Glutamatergic neuron (in vitro differentiated cells): ENCODE measurements at regions not wholly inside any gene's neighbourhood (a gene's known extent, or its start where the extent isn't known, plus 50 kb on each side); places are given as distances from the start of the nearest gene placed in this dataset.

Experiments
- DNase-seq: peaks from one replicate; pipeline ENCODE4 v3.0.0; 2022
- H3K27ac Mint-ChIP-seq: one replicate; pipeline ENCODE4 v1.8.0; 2020; ENCODE audit warnings: mild to moderate bottlenecking, mixed read lengths, inconsistent platforms; ENCODE audit not compliant: unreplicated experiment
- H3K27me3 Mint-ChIP-seq: one replicate; pipeline ENCODE4 v1.8.0; 2020; ENCODE audit warnings: mild to moderate bottlenecking, moderate library complexity, mixed read lengths, inconsistent platforms; ENCODE audit not compliant: unreplicated experiment
- H3K36me3 Mint-ChIP-seq: one replicate; pipeline ENCODE4 v1.8.0; 2020; ENCODE audit warnings: mild to moderate bottlenecking, mixed read lengths, inconsistent platforms; ENCODE audit not compliant: unreplicated experiment
- H3K4me1 Mint-ChIP-seq: one replicate; pipeline ENCODE4 v1.8.0; 2020; ENCODE audit warnings: mild to moderate bottlenecking, low read depth, mixed read lengths, inconsistent platforms; ENCODE audit not compliant: unreplicated experiment
- H3K4me3 Mint-ChIP-seq: one replicate; pipeline ENCODE4 v1.8.0; 2020; ENCODE audit warnings: mild to moderate bottlenecking, mixed read lengths, inconsistent platforms; ENCODE audit not compliant: unreplicated experiment
- H3K9me3 Mint-ChIP-seq: one replicate; pipeline ENCODE4 v1.8.0; 2020; ENCODE audit warnings: mild to moderate bottlenecking, moderate library complexity, mixed read lengths, inconsistent platforms; ENCODE audit not compliant: unreplicated experiment
- CTCF ChIP-seq: fragments of 200-600 bp; sonication (generic); IDR thresholded peaks from one replicate; pipeline ENCODE4 v1.5.0; 2021; ENCODE audit not compliant: partially characterized antibody, unreplicated experiment

- H3K36me3 Mint-ChIP-seq: no peaks in the 10 kb centered on the region
- peak; percentile 58 for DNase-seq
- peaks cover 17% of the 10 kb centered on the region for H3K4me1 Mint-ChIP-seq
- no peak overlapping the region for H3K27ac Mint-ChIP-seq
- peaks cover 8% of the 10 kb centered on the region for H3K27me3 Mint-ChIP-seq
- no peak overlapping the region for H3K4me3 Mint-ChIP-seq
- H3K9me3 Mint-ChIP-seq: peaks cover 3% of the 10 kb centered on the region
- TF ChIP-seq CTCF: no peak
These were observed 121.8 kb upstream of the RUNX3 start for GRCh38 chr1:25051906-25052305.

- H3K27ac Mint-ChIP-seq: no peak overlapping the region
- DNase-seq: peak; percentile 2
- H3K4me3 Mint-ChIP-seq: no peak overlapping the region
- H3K36me3 Mint-ChIP-seq: no peaks in the 10 kb centered on the region
- H3K4me1 Mint-ChIP-seq: peaks cover 17% of the 10 kb centered on the region
- peaks cover 8% of the 10 kb centered on the region for H3K27me3 Mint-ChIP-seq
- peaks cover 3% of the 10 kb centered on the region for H3K9me3 Mint-ChIP-seq
- TF ChIP-seq CTCF: no peak
These were observed 121.4 kb upstream of the RUNX3 start for GRCh38 chr1:25051504-25051903.

- peaks cover 6% of the 10 kb centered on the region for H3K27me3 Mint-ChIP-seq
These were observed 120.1 kb upstream of the RUNX3 start for GRCh38 chr1:25050165-25050564.

GRCh38 chr1:25049190-25049589, 119.1 kb upstream of the RUNX3 start:
- Mint-ChIP-seq H3K27me3 (peaks cover 6% of the 10 kb centered on the region), H3K27ac (peak overlapping the region; percentile 59), H3K4me1 (peaks cover 13% of the 10 kb centered on the region), H3K36me3 (no peaks in the 10 kb centered on the region), H3K9me3 (peaks cover 3% of the 10 kb centered on the region), H3K4me3 (no peak overlapping the region)
- DNase-seq: no peak
- TF ChIP-seq CTCF: no peak

More at GRCh38 chr1:25050165-25050564, 120.1 kb upstream of the RUNX3 start:
- DNase-seq: no peak
- Mint-ChIP-seq H3K36me3 (no peaks in the 10 kb centered on the region), H3K27ac (no peak overlapping the region), H3K4me3 (no peak overlapping the region), H3K4me1 (peaks cover 17% of the 10 kb centered on the region), H3K9me3 (peaks cover 3% of the 10 kb centered on the region)
- no peak for TF ChIP-seq CTCF

GRCh38 chr1:25048728-25049127, 118.7 kb upstream of the RUNX3 start:
- no peak overlapping the region for H3K4me3 Mint-ChIP-seq
- no peak overlapping the region for H3K27ac Mint-ChIP-seq
- peaks cover 13% of the 10 kb centered on the region for H3K4me1 Mint-ChIP-seq
- peaks cover 7% of the 10 kb centered on the region for H3K9me3 Mint-ChIP-seq
- peaks cover 8% of the 10 kb centered on the region for H3K27me3 Mint-ChIP-seq
- no peak for TF ChIP-seq CTCF
- H3K36me3 Mint-ChIP-seq: peaks cover 4% of the 10 kb centered on the region
- no peak for DNase-seq
